Left kidney (tissue), 1 donor: ENCODE measurements at regions not wholly inside any gene's neighbourhood (a gene's known extent, or its start where the extent isn't known, plus 50 kb on each side); places are given as distances from the start of the nearest gene placed in this dataset.

Source experiments
- DNase-seq: peaks from one replicate; pipeline ENCODE4 v3.0.0-alpha.2; 2013

- DNase-seq = no peak
Observed at GRCh38 chr5:61687371-61687770, 355.3 kb downstream of the ZSWIM6 start.

GRCh38 chr5:61689153-61689846 lies 357.2 kb downstream of the ZSWIM6 start:
- no peak for DNase-seq

- DNase-seq = no peak
Observed at GRCh38 chr5:61697809-61698558, 365.9 kb downstream of the ZSWIM6 start.

- DNase-seq = no peak
Observed at GRCh38 chr5:61701877-61702602, 370.0 kb downstream of the ZSWIM6 start.

GRCh38 chr5:61702784-61703183 lies 370.7 kb downstream of the ZSWIM6 start:
- no peak for DNase-seq

GRCh38 chr5:61704289-61704688 lies 372.2 kb downstream of the ZSWIM6 start:
- no peak for DNase-seq

- no peak for DNase-seq
Observed at GRCh38 chr5:61706751-61707150, 374.7 kb downstream of the ZSWIM6 start.

GRCh38 chr5:61719124-61719523 lies 387.1 kb downstream of the ZSWIM6 start:
- DNase-seq = no peak

- DNase-seq = no peak
Observed at GRCh38 chr5:61720829-61721228, 388.8 kb downstream of the ZSWIM6 start.

- DNase-seq = no peak
Observed at GRCh38 chr5:61724102-61724501, 392.0 kb downstream of the ZSWIM6 start.

- DNase-seq = no peak
Observed at GRCh38 chr5:61728287-61728686, 396.2 kb downstream of the ZSWIM6 start.

- DNase-seq = no peak
Observed at GRCh38 chr5:61730866-61731265, 398.8 kb downstream of the ZSWIM6 start.

GRCh38 chr5:61731267-61731945 lies 399.3 kb downstream of the ZSWIM6 start:
- no peak for DNase-seq

GRCh38 chr5:61731946-61732314 lies 399.9 kb downstream of the ZSWIM6 start:
- no peak for DNase-seq

- DNase-seq = no peak
Observed at GRCh38 chr5:61732369-61732768, 400.3 kb downstream of the ZSWIM6 start.

GRCh38 chr5:61732796-61733195 lies 400.7 kb downstream of the ZSWIM6 start:
- no peak for DNase-seq

GRCh38 chr5:61734001-61734400 lies 401.9 kb downstream of the ZSWIM6 start:
- DNase-seq = no peak

- no peak for DNase-seq
Observed at GRCh38 chr5:61734966-61735365, 402.9 kb downstream of the ZSWIM6 start.

- DNase-seq = no peak
Observed at GRCh38 chr5:61735531-61735930, 403.5 kb downstream of the ZSWIM6 start.

- DNase-seq = no peak
Observed at GRCh38 chr5:61735995-61736394, 403.9 kb downstream of the ZSWIM6 start.

- DNase-seq = no peak
Observed at GRCh38 chr5:61737301-61737963, 405.4 kb downstream of the ZSWIM6 start.

- no peak for DNase-seq
Observed at GRCh38 chr5:61737964-61738340, 405.9 kb downstream of the ZSWIM6 start.
